Aorta (tissue), 5 donors: ENCODE measurements at regions not wholly inside any gene's neighbourhood (a gene's known extent, or its start where the extent isn't known, plus 50 kb on each side); places are given as distances from the start of the nearest gene placed in this dataset.

Source experiments
- ATAC-seq: fragments of 200-7000 bp; cut with Tn5 transposase; one replicate; pipeline ENCODE4 v1.9.1; 2022; ENCODE audit warnings: moderate library complexity; ENCODE audit not compliant: low FRiP score
- DNase-seq, 2 donors: peaks; one replicate each; pipeline ENCODE4 v3.0.0-alpha.2; 2020
- H3K27ac ChIP-seq, 2 donors: one replicate each; pipeline ENCODE4 v1.5.1; 2013; ENCODE audit warnings: low read length in 2 of 2, mild to moderate bottlenecking in 2 of 2, moderate library complexity in 2 of 2, control low read depth in 1 of 2, inconsistent platforms in 1 of 2, low read depth in 1 of 2
- H3K27me3 ChIP-seq, 2 donors: one replicate each; pipeline ENCODE4 v1.6.1; 2013; ENCODE audit warnings: control low read depth in 1 of 2, low read length in 1 of 2, mild to moderate bottlenecking in 1 of 2, moderate library complexity in 1 of 2; ENCODE audit not compliant: insufficient read depth in 2 of 2, control insufficient read depth in 1 of 2
- H3K36me3 ChIP-seq, 2 donors: one replicate each; pipeline ENCODE4 v1.6.1; 2013; ENCODE audit warnings: control low read depth in 1 of 2, low read length in 1 of 2, mild to moderate bottlenecking in 1 of 2; ENCODE audit not compliant: insufficient read depth in 2 of 2, control insufficient read depth in 1 of 2
- H3K4me1 ChIP-seq, 2 donors: one replicate each; pipeline ENCODE4 v1.6.1; 2013; ENCODE audit warnings: low read length in 2 of 2, control low read depth in 1 of 2, mild to moderate bottlenecking in 1 of 2, moderate library complexity in 1 of 2; ENCODE audit not compliant: insufficient read depth in 2 of 2, control insufficient read depth in 1 of 2
- H3K4me3 ChIP-seq, 2 donors: one replicate each; pipeline ENCODE4 v1.5.1; 2013; ENCODE audit warnings: low read length in 2 of 2, control low read depth in 1 of 2, mild to moderate bottlenecking in 1 of 2
- H3K9me3 ChIP-seq: one replicate; pipeline ENCODE4 v1.6.1; 2013; ENCODE audit warnings: mild to moderate bottlenecking, low read length; ENCODE audit not compliant: control insufficient read depth
- WGBS, 2 donors: extraction: QIAGEN DNeasy Blood & Tissue Kit; methylation state at CpG; one replicate each; pipeline ENCODE4 v1.1.7; 2013; 5-methylcytosine and 5-hydroxymethylcytosine counted together
- intact Hi-C, 2 donors: fragments of 100-400 bp; cut with DNase I; formaldehyde crosslinking; loops; one replicate each; pipeline versions ENCODE4 v1.14.2 to v1.15.0; 2022
- donor health status: healthy with polysubstance abuse.
- donor health status: Bipolar disorder and iron deficiency.
- donor health status: DM: no; HTN: no; CAD: no.
- donor health status: DM: no; HTN: no; CAD: no.
- donor health status: DM: yes; HTN: yes; CAD: no.

GRCh38 chr6:7045746-7046145 lies 62.0 kb upstream of the RREB1 start:
- Histone ChIP-seq H3K4me1 (no peaks in the 10 kb centered on the region), H3K27me3 (no peaks in the 10 kb centered on the region), H3K9me3 (peaks cover 1% of the 10 kb centered on the region), H3K4me3 (no peak overlapping the region), H3K27ac (no peak overlapping the region), H3K36me3 (no peaks in the 10 kb centered on the region)
- ATAC-seq (no peak), DNase-seq (no peak)
- 97 to 100% methylated on average over 1 of the region's 1 CpG for WGBS, 2 donors
- intact Hi-C loops, result no loop called here

- no peak for DNase-seq
- H3K4me1 ChIP-seq, result no peaks in the 10 kb centered on the region
- intact Hi-C loops, result no loop called here
These were observed 60.6 kb upstream of the RREB1 start for GRCh38 chr6:7047128-7047527.

GRCh38 chr6:7047966-7048365 lies 59.8 kb upstream of the RREB1 start:
- no peak overlapping the region for H3K4me3 ChIP-seq

More at GRCh38 chr6:7047128-7047527, 60.6 kb upstream of the RREB1 start:
- H3K4me3 ChIP-seq, result no peak overlapping the region
- H3K9me3 ChIP-seq, result peaks cover 1% of the 10 kb centered on the region
- H3K27ac ChIP-seq, result no peak overlapping the region
- WGBS, 2 donors, result 53 to 60% methylated on average over 1 of the region's 1 CpG
- no peaks in the 10 kb centered on the region for H3K36me3 ChIP-seq
- H3K27me3 ChIP-seq, result no peaks in the 10 kb centered on the region
- no peak for ATAC-seq

GRCh38 chr6:7048894-7049293 lies 58.9 kb upstream of the RREB1 start:
- ATAC-seq (no peak), DNase-seq (no peak)
- WGBS, 2 donors, result 93 to 96% methylated on average over 2 of the region's 2 CpGs
- H3K27me3 ChIP-seq, result no peaks in the 10 kb centered on the region
- peaks cover 0 to 3% of the 10 kb centered on the region in 2 donors for H3K4me1 ChIP-seq
- no peak overlapping the region for H3K27ac ChIP-seq
- peaks cover 1% of the 10 kb centered on the region for H3K9me3 ChIP-seq
- H3K36me3 ChIP-seq, result no peaks in the 10 kb centered on the region
- intact Hi-C loops, result no loop called here
- H3K4me3 ChIP-seq, result no peak overlapping the region

More at GRCh38 chr6:7047966-7048365, 59.8 kb upstream of the RREB1 start:
- intact Hi-C loops, result no loop called here
- Histone ChIP-seq H3K27ac (no peak overlapping the region), H3K27me3 (no peaks in the 10 kb centered on the region), H3K4me1 (peaks cover 0 to 3% of the 10 kb centered on the region in 2 donors), H3K9me3 (peaks cover 1% of the 10 kb centered on the region), H3K36me3 (no peaks in the 10 kb centered on the region)
- DNase-seq, result no peak
- 84 to 88% methylated on average over 3 of the region's 3 CpGs for WGBS, 2 donors
- no peak for ATAC-seq

- no peak for ATAC-seq
- DNase-seq, result no peak
- Histone ChIP-seq H3K27me3 (no peaks in the 10 kb centered on the region), H3K4me3 (no peak overlapping the region), H3K36me3 (no peaks in the 10 kb centered on the region), H3K9me3 (no peaks in the 10 kb centered on the region), H3K4me1 (peaks cover 0 to 3% of the 10 kb centered on the region in 2 donors), H3K27ac (no peak overlapping the region)
- 90% methylated on average over 2 of the region's 2 CpGs for WGBS, 2 donors
- intact Hi-C loops, result no loop called here
These were observed 57.8 kb upstream of the RREB1 start for GRCh38 chr6:7050004-7050403.

- H3K36me3 ChIP-seq, result no peaks in the 10 kb centered on the region
- intact Hi-C loops, result no loop called here
- DNase-seq, result peak; percentile 70 to 85
- no peaks in the 10 kb centered on the region for H3K9me3 ChIP-seq
- WGBS, 2 donors, result 24 to 31% methylated on average over 54 to 68 of the region's 68 CpGs
- ATAC-seq, result peak; percentile 58
- no peak overlapping the region for H3K27ac ChIP-seq
- H3K27me3 ChIP-seq, result no peaks in the 10 kb centered on the region
- H3K4me3 ChIP-seq, result peak overlapping the region; percentile 6 to 48
- peaks cover 0 to 3% of the 10 kb centered on the region in 2 donors for H3K4me1 ChIP-seq
These were observed 56.6 kb upstream of the RREB1 start for GRCh38 chr6:7050872-7051779.

- no peaks in the 10 kb centered on the region for H3K9me3 ChIP-seq
- WGBS, 2 donors, result 0 to 1% methylated on average over 51 to 59 of the region's 59 CpGs
- no peak overlapping the region for H3K27ac ChIP-seq
- DNase-seq (peak; percentile 81 to 82), ATAC-seq (peak; percentile 74)
- no peaks in the 10 kb centered on the region for H3K36me3 ChIP-seq
- intact Hi-C loops, result no loop called here
- H3K27me3 ChIP-seq, result no peaks in the 10 kb centered on the region
- H3K4me3 ChIP-seq, result peak overlapping the region; percentile 6 to 48
- peaks cover 0 to 3% of the 10 kb centered on the region in 2 donors for H3K4me1 ChIP-seq
These were observed 55.9 kb upstream of the RREB1 start for GRCh38 chr6:7051780-7052442.

- intact Hi-C loops, result no loop called here
- DNase-seq, result peak; percentile 63 to 79
These were observed 55.2 kb upstream of the RREB1 start for GRCh38 chr6:7052443-7053011.

More at GRCh38 chr6:7052443-7053011, 55.2 kb upstream of the RREB1 start:
- H3K27me3 ChIP-seq, result no peaks in the 10 kb centered on the region
- ATAC-seq, result peak; percentile 49
- no peaks in the 10 kb centered on the region for H3K9me3 ChIP-seq
- H3K4me1 ChIP-seq, result peaks cover 0 to 3% of the 10 kb centered on the region in 2 donors
- H3K36me3 ChIP-seq, result no peaks in the 10 kb centered on the region
- no peak overlapping the region for H3K27ac ChIP-seq
- H3K4me3 ChIP-seq, result peak overlapping the region; percentile 6 to 48
- WGBS, 2 donors, result 1 to 2% methylated on average over 30 to 31 of the region's 31 CpGs
